ENCODE measurements at regions not wholly inside any gene's neighbourhood (a gene's known extent, or its start where the extent isn't known, plus 50 kb on each side); places are given as distances from the start of the nearest gene placed in this dataset.

- no peaks in the 10 kb centered on the region for H3F3A ChIP-seq (ENCODE audit: insufficient read depth)
- no peak overlapping the region for H3K4me2 ChIP-seq (ENCODE audit: low read depth, low read length, poor library complexity, severe bottlenecking)
- H3K9me3 ChIP-seq (ENCODE audit: insufficient read depth, low read length), result no peaks in the 10 kb centered on the region
- no peaks in the 10 kb centered on the region for H3K27me3 ChIP-seq (ENCODE audit: low read length)
- H4K20me1 ChIP-seq (ENCODE audit: low read depth, low read length), result no peaks in the 10 kb centered on the region
- H2AFZ ChIP-seq (ENCODE audit: low read depth, low read length, severe bottlenecking), result no peak overlapping the region
- no peak overlapping the region for H3K9ac ChIP-seq (ENCODE audit: low read length)
- no peaks in the 10 kb centered on the region for H3K9me2 ChIP-seq (replicated peaks; ENCODE audit: insufficient read depth, low read length)
- H3K4me3 ChIP-seq (ENCODE audit: insufficient read depth, low read length, poor library complexity, severe bottlenecking), result no peak overlapping the region
- no peaks in the 10 kb centered on the region for H3K79me2 ChIP-seq (ENCODE audit: insufficient read depth, low read length)
- TF ChIP-seq EZH2phosphoT487 (conservative IDR thresholded peaks at IDR 0.05; ENCODE audit: low read length) (no peak), CTCF (IDR thresholded peaks at IDR 0.05; ENCODE audit: insufficient read depth, low read length, poor library complexity, severe bottlenecking) (no peak)
- no peak overlapping the region for H3K27ac ChIP-seq (ENCODE audit: low read depth, low read length)
- H3K36me3 ChIP-seq (ENCODE audit: low read length), result no peaks in the 10 kb centered on the region
These were observed 89.7 kb upstream of the KCNAB1 start for GRCh38 chr3:156030723-156031122.

DNA sequence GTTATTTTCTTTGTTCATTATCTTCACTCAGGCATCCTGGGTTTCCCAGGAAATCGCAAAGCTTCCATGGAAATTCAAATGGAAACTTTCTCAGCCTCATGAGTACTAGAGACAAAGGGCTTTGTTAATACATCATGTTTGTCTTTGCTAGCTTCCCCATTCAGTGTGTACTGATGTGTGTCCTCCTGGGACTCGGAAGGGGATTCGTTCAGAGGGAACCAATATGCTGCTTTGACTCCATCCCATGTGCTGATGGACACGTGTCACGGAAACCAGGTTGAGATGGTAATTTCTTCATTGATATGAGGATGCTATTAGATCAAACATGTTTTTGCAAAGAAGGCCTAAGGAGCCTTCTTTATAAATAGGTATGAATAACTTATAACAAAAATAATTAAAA, 87.0 kb upstream of the KCNAB1 start:
- Histone ChIP-seq H2AFZ (ENCODE audit: low read depth, low read length, severe bottlenecking) (no peak overlapping the region), H3K9me3 (ENCODE audit: insufficient read depth, low read length) (no peaks in the 10 kb centered on the region), H3K27me3 (ENCODE audit: low read length) (no peaks in the 10 kb centered on the region), H3K9ac (ENCODE audit: low read length) (no peak overlapping the region), H4K20me1 (ENCODE audit: low read depth, low read length) (no peaks in the 10 kb centered on the region), H3F3A (ENCODE audit: insufficient read depth) (no peaks in the 10 kb centered on the region), H3K27ac (ENCODE audit: low read depth, low read length) (no peak overlapping the region), H3K4me2 (ENCODE audit: low read depth, low read length, poor library complexity, severe bottlenecking) (no peak overlapping the region), H3K36me3 (ENCODE audit: low read length) (no peaks in the 10 kb centered on the region), H3K9me2 (replicated peaks; ENCODE audit: insufficient read depth, low read length) (no peaks in the 10 kb centered on the region), H3K79me2 (ENCODE audit: insufficient read depth, low read length) (no peaks in the 10 kb centered on the region), H3K4me3 (ENCODE audit: insufficient read depth, low read length, poor library complexity, severe bottlenecking) (no peak overlapping the region)
- no peak for TF ChIP-seq CTCF (IDR thresholded peaks at IDR 0.05; ENCODE audit: insufficient read depth, low read length, poor library complexity, severe bottlenecking)
- TF ChIP-seq EZH2phosphoT487 (conservative IDR thresholded peaks at IDR 0.05; ENCODE audit: low read length), result no peak

DNA sequence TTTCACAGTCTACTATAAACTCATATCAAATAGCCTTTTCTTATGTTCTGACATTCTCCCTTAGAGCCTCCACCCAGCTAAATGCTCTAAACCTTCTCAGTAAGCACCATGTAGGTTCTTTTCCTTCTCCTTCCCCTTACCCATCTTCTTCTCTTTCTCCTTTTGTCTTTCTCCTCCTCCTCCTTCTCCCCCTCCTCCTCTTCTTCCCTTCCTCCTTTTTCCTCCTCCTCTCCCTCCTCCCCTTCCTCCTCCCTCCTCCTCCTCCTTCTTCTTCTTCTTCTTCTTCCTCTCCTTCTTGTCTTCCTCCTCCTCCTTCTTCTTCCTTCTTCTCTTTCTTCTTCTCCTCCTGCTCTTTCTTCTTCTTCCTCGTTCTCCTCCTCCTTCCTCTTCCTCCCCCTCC, 85.2 kb upstream of the KCNAB1 start:
- TF ChIP-seq CTCF (IDR thresholded peaks at IDR 0.05; ENCODE audit: insufficient read depth, low read length, poor library complexity, severe bottlenecking), result no peak
- TF ChIP-seq EZH2phosphoT487 (conservative IDR thresholded peaks at IDR 0.05; ENCODE audit: low read length), result no peak
- Histone ChIP-seq H3K4me3 (ENCODE audit: insufficient read depth, low read length, poor library complexity, severe bottlenecking) (no peak overlapping the region), H3K79me2 (ENCODE audit: insufficient read depth, low read length) (no peaks in the 10 kb centered on the region), H4K20me1 (ENCODE audit: low read depth, low read length) (no peaks in the 10 kb centered on the region), H3K27me3 (ENCODE audit: low read length) (no peaks in the 10 kb centered on the region), H3K36me3 (ENCODE audit: low read length) (no peaks in the 10 kb centered on the region), H2AFZ (ENCODE audit: low read depth, low read length, severe bottlenecking) (no peak overlapping the region), H3K9me2 (replicated peaks; ENCODE audit: insufficient read depth, low read length) (no peaks in the 10 kb centered on the region), H3K9ac (ENCODE audit: low read length) (no peak overlapping the region), H3K9me3 (ENCODE audit: insufficient read depth, low read length) (no peaks in the 10 kb centered on the region), H3K4me2 (ENCODE audit: low read depth, low read length, poor library complexity, severe bottlenecking) (no peak overlapping the region), H3K27ac (ENCODE audit: low read depth, low read length) (no peak overlapping the region), H3F3A (ENCODE audit: insufficient read depth) (no peaks in the 10 kb centered on the region)

All from SU-DHL-6 (cell line).